ENCODE measurements at regions not wholly inside any gene's neighbourhood (a gene's known extent, or its start where the extent isn't known, plus 50 kb on each side); places are given as distances from the start of the nearest gene placed in this dataset.

DNA sequence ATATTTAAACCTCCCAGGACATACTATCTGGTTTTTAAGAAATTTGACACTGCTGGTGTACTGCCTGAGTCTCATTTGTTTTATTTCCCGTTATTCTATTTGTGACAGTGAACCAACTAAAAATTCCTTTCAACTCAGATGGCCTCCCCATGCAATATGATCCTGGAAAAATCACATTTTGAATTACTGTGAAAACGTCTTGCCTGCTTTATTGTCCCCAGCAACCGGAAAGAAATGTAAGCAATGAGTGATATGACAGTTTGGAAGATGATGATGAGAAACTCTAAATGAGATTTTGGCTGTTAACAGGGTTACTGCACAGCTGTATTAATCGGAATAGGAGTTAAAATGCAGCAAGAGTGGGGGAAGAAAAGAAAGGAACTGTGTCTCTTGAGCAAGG is 590.7 kb upstream of the CDH5 start:
- Mint-ChIP-seq H3K27me3 (no peaks in the 10 kb centered on the region), H3K27ac (no peak overlapping the region), H3K4me3 (no peak overlapping the region), H3K9me3 (ENCODE audit: insufficient read depth) (peaks cover 2% of the 10 kb centered on the region), H3K4me1 (no peaks in the 10 kb centered on the region)
- no peak overlapping the region for H3K9ac ChIP-seq (ENCODE audit: low read length)
- ChIA-PET POLR2A (no interaction called here), CTCF (no interaction called here)
- no peaks in the 10 kb centered on the region for H3K79me2 ChIP-seq (ENCODE audit: control insufficient read depth, insufficient read depth, low read length)
- no peak overlapping the region for H3K4me2 ChIP-seq (replicated peaks; ENCODE audit: low read depth, low read length, poor library complexity, severe bottlenecking)
- DNase-seq (no peak), ATAC-seq (ENCODE audit: low read depth) (no peak)
- peaks cover 0 to 8% (median 0%) of the 10 kb centered on the region in 3 donors for H3K9me3 ChIP-seq (ENCODE audit: control extremely low read depth in 1 of 3, control insufficient read depth in 2 of 3, insufficient read depth in 1 of 3, low read length in 2 of 3)
- no peak overlapping the region for H3K4me3 ChIP-seq (ENCODE audit: control extremely low read depth in 1 of 5, extremely low read depth in 1 of 5, insufficient read depth in 1 of 5, low read depth in 2 of 5, low read length in 4 of 5)
- no peaks in the 10 kb centered on the region for H3K36me3 ChIP-seq (replicated peaks in 1 of 2; ENCODE audit: control extremely low read depth in 1 of 2, control insufficient read depth in 1 of 2, extremely low read depth in 1 of 2, insufficient read depth in 2 of 2, low read length in 1 of 2)
- H3K27ac ChIP-seq (ENCODE audit: low read length in 2 of 2) = no peak overlapping the region
- H3K4me1 ChIP-seq (ENCODE audit: control insufficient read depth in 2 of 2, insufficient read depth in 2 of 2, low read length in 2 of 2) = no peaks in the 10 kb centered on the region
- no peak for TF ChIP-seq EZH2 (IDR thresholded peaks at IDR 0.05; ENCODE audit: borderline replicate concordance, insufficient read depth, low read depth, low read length, poor library complexity, severe bottlenecking)
- TF ChIP-seq, protein P1, sequence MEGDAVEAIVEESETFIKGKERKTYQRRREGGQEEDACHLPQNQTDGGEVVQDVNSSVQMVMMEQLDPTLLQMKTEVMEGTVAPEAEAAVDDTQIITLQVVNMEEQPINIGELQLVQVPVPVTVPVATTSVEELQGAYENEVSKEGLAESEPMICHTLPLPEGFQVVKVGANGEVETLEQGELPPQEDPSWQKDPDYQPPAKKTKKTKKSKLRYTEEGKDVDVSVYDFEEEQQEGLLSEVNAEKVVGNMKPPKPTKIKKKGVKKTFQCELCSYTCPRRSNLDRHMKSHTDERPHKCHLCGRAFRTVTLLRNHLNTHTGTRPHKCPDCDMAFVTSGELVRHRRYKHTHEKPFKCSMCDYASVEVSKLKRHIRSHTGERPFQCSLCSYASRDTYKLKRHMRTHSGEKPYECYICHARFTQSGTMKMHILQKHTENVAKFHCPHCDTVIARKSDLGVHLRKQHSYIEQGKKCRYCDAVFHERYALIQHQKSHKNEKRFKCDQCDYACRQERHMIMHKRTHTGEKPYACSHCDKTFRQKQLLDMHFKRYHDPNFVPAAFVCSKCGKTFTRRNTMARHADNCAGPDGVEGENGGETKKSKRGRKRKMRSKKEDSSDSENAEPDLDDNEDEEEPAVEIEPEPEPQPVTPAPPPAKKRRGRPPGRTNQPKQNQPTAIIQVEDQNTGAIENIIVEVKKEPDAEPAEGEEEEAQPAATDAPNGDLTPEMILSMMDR (IDR thresholded peaks at IDR 0.05) = no peak
- H4K20me1 ChIP-seq (ENCODE audit: control insufficient read depth, insufficient read depth, low read length, poor library complexity, severe bottlenecking) = no peaks in the 10 kb centered on the region
- WGBS (ENCODE audit: insufficient coverage) = 100% methylated on average over 1 of the region's 4 CpGs
- intact Hi-C loops (cut with micrococcal nuclease) = no loop called here
- H3K27me3 ChIP-seq (replicated peaks in 1 of 4; ENCODE audit: control extremely low read depth in 1 of 4, control insufficient read depth in 3 of 4, insufficient read depth in 4 of 4, low read length in 3 of 4) = no peaks in the 10 kb centered on the region
- no peak overlapping the region for H2AFZ ChIP-seq (ENCODE audit: insufficient read depth, low read depth, low read length, poor library complexity, severe bottlenecking)

DNA sequence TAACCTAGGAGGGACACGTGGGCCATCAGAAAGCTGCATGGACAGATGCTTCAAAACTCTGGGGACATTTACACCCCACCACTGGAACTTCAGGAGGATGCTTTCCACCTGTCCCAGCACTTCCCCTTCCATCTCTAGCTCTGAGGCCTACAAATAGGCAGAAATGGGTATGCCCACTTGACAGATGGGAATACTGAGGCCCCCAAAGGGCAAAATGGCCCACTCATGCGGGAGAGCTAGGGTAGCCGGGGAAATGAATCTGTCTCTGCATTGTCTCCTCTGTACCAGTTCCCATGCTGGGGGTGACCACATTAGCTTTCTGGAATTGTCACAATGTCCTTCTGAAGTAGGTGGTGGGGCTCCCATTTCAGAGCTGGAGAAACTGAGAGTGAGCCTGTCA is 592.1 kb upstream of the CDH5 start:
- no peaks in the 10 kb centered on the region for H3K79me2 ChIP-seq (ENCODE audit: control insufficient read depth, insufficient read depth, low read length)
- no peak overlapping the region for H3K9ac ChIP-seq (ENCODE audit: low read length)
- no peaks in the 10 kb centered on the region for H3K36me3 ChIP-seq (replicated peaks in 1 of 2; ENCODE audit: control extremely low read depth in 1 of 2, control insufficient read depth in 1 of 2, extremely low read depth in 1 of 2, insufficient read depth in 2 of 2, low read length in 1 of 2)
- Mint-ChIP-seq H3K27ac (no peak overlapping the region), H3K9me3 (ENCODE audit: insufficient read depth) (peaks cover 7% of the 10 kb centered on the region), H3K27me3 (no peaks in the 10 kb centered on the region), H3K4me3 (no peak overlapping the region), H3K4me1 (no peaks in the 10 kb centered on the region)
- no peak overlapping the region for H3K4me2 ChIP-seq (replicated peaks; ENCODE audit: low read depth, low read length, poor library complexity, severe bottlenecking)
- DNase-seq (no peak), ATAC-seq (ENCODE audit: low read depth) (no peak)
- ChIA-PET POLR2A (no interaction called here), CTCF (no interaction called here)
- TF ChIP-seq, protein P1 (IDR thresholded peaks at IDR 0.05) = no peak
- H3K27me3 ChIP-seq (replicated peaks in 1 of 4; ENCODE audit: control extremely low read depth in 1 of 4, control insufficient read depth in 3 of 4, insufficient read depth in 4 of 4, low read length in 3 of 4) = no peaks in the 10 kb centered on the region
- H3K27ac ChIP-seq (ENCODE audit: low read length in 2 of 2) = no peak overlapping the region
- no peak overlapping the region for H3K4me3 ChIP-seq (ENCODE audit: control extremely low read depth in 1 of 5, extremely low read depth in 1 of 5, insufficient read depth in 1 of 5, low read depth in 2 of 5, low read length in 4 of 5)
- no peaks in the 10 kb centered on the region for H4K20me1 ChIP-seq (ENCODE audit: control insufficient read depth, insufficient read depth, low read length, poor library complexity, severe bottlenecking)
- intact Hi-C loops (cut with micrococcal nuclease) = no loop called here
- H3K4me1 ChIP-seq (ENCODE audit: control insufficient read depth in 2 of 2, insufficient read depth in 2 of 2, low read length in 2 of 2) = no peaks in the 10 kb centered on the region
- H3K9me3 ChIP-seq (ENCODE audit: control extremely low read depth in 1 of 3, control insufficient read depth in 2 of 3, insufficient read depth in 1 of 3, low read length in 2 of 3) = peaks cover 0 to 8% (median 0%) of the 10 kb centered on the region in 3 donors
- 63% methylated on average over 3 of the region's 3 CpGs for WGBS (ENCODE audit: insufficient coverage)
- H2AFZ ChIP-seq (ENCODE audit: insufficient read depth, low read depth, low read length, poor library complexity, severe bottlenecking) = no peak overlapping the region
